ENCODE measurements at regions not wholly inside any gene's neighbourhood (a gene's known extent, or its start where the extent isn't known, plus 50 kb on each side); places are given as distances from the start of the nearest gene placed in this dataset.

DNA sequence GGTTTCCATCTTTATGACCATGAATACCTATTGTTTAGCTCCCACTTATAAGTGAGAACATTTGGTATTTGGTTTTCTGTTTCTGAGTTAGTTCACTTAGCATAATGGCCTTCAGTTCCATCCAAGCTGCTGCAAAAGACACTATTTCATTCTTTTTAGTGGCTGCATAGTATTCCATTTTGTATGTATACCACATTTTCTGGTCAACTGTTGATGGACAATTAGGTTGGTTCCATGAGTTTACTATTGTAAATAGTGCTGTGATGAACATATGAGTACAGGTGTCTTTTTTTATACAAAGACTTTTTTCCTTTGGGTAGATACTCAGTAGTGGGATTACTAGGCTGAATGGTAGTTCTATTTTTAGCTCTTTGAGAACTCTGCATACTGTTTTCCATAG lies 87.8 kb upstream of the GOT2 start (continued):
- TF ChIP-seq, protein P1, sequence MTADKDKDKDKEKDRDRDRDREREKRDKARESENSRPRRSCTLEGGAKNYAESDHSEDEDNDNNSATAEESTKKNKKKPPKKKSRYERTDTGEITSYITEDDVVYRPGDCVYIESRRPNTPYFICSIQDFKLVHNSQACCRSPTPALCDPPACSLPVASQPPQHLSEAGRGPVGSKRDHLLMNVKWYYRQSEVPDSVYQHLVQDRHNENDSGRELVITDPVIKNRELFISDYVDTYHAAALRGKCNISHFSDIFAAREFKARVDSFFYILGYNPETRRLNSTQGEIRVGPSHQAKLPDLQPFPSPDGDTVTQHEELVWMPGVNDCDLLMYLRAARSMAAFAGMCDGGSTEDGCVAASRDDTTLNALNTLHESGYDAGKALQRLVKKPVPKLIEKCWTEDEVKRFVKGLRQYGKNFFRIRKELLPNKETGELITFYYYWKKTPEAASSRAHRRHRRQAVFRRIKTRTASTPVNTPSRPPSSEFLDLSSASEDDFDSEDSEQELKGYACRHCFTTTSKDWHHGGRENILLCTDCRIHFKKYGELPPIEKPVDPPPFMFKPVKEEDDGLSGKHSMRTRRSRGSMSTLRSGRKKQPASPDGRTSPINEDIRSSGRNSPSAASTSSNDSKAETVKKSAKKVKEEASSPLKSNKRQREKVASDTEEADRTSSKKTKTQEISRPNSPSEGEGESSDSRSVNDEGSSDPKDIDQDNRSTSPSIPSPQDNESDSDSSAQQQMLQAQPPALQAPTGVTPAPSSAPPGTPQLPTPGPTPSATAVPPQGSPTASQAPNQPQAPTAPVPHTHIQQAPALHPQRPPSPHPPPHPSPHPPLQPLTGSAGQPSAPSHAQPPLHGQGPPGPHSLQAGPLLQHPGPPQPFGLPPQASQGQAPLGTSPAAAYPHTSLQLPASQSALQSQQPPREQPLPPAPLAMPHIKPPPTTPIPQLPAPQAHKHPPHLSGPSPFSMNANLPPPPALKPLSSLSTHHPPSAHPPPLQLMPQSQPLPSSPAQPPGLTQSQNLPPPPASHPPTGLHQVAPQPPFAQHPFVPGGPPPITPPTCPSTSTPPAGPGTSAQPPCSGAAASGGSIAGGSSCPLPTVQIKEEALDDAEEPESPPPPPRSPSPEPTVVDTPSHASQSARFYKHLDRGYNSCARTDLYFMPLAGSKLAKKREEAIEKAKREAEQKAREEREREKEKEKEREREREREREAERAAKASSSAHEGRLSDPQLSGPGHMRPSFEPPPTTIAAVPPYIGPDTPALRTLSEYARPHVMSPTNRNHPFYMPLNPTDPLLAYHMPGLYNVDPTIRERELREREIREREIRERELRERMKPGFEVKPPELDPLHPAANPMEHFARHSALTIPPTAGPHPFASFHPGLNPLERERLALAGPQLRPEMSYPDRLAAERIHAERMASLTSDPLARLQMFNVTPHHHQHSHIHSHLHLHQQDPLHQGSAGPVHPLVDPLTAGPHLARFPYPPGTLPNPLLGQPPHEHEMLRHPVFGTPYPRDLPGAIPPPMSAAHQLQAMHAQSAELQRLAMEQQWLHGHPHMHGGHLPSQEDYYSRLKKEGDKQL (CRISPR knock-in tag; IDR thresholded peaks at IDR 0.05; ENCODE audit: low read depth) = no peak
- TF ChIP-seq MIER2 (CRISPR knock-in tag; IDR thresholded peaks at IDR 0.05) (no peak), ZNF264 (CRISPR knock-in tag; IDR thresholded peaks at IDR 0.05) (no peak), ZNF850 (CRISPR knock-in tag; conservative IDR thresholded peaks at IDR 0.05) (no peak), ADNP (CRISPR knock-in tag; IDR thresholded peaks at IDR 0.05) (no peak), EZH2 (conservative IDR thresholded peaks at IDR 0.05; ENCODE audit: low read depth, low read length) (no peak)
- TF ChIP-seq, protein P2, sequence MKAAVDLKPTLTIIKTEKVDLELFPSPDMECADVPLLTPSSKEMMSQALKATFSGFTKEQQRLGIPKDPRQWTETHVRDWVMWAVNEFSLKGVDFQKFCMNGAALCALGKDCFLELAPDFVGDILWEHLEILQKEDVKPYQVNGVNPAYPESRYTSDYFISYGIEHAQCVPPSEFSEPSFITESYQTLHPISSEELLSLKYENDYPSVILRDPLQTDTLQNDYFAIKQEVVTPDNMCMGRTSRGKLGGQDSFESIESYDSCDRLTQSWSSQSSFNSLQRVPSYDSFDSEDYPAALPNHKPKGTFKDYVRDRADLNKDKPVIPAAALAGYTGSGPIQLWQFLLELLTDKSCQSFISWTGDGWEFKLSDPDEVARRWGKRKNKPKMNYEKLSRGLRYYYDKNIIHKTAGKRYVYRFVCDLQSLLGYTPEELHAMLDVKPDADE (CRISPR knock-in tag; IDR thresholded peaks at IDR 0.05) = no peak

DNA sequence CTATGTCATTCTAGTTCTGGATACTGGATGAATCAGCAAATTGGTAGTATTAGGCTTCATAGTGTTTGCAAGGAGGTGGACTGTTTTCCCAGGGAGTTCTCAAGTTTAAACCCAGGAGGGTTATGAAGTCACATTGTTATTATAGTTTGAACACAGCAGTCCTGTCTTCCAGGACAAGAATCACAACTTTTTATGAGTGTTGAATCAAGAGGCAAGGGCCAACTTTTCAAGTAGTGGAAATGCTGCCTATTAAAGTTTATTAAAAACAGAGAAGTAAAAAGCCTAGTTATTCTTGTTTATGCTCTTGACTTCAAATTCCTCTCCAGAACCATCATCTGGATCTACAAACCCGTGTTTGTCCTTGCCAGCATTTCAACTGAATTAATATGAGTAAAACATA lies 86.3 kb upstream of the GOT2 start:
- intact Hi-C loops (cut with micrococcal nuclease; ENCODE audit: unreplicated experiment) = no loop called here
- FAIRE-seq = no peak
- in situ Hi-C loops (cut with HindIII; ENCODE audit: extremely low pct_ligation_motif_present, low pct_unique_long_range_greater_than_20kb) = no loop called here
- TF ChIP-seq, protein P3, sequence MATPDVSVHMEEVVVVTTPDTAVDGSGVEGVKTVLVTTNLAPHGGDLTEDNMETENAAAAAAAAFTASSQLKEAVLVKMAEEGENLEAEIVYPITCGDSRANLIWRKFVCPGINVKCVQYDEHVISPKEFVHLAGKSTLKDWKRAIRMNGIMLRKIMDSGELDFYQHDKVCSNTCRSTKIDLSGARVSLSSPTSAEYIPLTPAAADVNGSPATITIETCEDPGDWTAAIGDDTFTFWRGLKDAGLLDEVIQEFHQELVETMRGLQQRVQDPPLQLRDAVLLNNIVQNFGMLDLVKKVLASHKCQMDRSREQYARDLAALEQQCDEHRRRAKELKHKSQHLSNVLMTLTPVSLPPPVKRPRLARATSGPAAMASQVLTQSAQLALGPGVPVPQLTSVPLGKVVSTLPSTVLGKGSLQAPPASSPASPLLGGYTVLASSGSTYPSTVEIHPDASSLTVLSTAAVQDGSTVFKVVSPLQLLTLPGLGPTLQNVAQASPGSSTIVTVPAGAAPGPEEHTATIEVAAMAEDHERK (CRISPR knock-in tag; IDR thresholded peaks at IDR 0.05; ENCODE audit: low read depth) = no peak
- TF ChIP-seq ETV6 (CRISPR knock-in tag; conservative IDR thresholded peaks at IDR 0.05) (no peak), FOXP1 (IDR thresholded peaks at IDR 0.05) (no peak), FOXP1 (CRISPR knock-in tag; IDR thresholded peaks at IDR 0.05) (no peak), CBX5 (CRISPR knock-in tag; IDR thresholded peaks at IDR 0.05; ENCODE audit: borderline replicate concordance) (no peak)
- TF ChIP-seq, protein P4, sequence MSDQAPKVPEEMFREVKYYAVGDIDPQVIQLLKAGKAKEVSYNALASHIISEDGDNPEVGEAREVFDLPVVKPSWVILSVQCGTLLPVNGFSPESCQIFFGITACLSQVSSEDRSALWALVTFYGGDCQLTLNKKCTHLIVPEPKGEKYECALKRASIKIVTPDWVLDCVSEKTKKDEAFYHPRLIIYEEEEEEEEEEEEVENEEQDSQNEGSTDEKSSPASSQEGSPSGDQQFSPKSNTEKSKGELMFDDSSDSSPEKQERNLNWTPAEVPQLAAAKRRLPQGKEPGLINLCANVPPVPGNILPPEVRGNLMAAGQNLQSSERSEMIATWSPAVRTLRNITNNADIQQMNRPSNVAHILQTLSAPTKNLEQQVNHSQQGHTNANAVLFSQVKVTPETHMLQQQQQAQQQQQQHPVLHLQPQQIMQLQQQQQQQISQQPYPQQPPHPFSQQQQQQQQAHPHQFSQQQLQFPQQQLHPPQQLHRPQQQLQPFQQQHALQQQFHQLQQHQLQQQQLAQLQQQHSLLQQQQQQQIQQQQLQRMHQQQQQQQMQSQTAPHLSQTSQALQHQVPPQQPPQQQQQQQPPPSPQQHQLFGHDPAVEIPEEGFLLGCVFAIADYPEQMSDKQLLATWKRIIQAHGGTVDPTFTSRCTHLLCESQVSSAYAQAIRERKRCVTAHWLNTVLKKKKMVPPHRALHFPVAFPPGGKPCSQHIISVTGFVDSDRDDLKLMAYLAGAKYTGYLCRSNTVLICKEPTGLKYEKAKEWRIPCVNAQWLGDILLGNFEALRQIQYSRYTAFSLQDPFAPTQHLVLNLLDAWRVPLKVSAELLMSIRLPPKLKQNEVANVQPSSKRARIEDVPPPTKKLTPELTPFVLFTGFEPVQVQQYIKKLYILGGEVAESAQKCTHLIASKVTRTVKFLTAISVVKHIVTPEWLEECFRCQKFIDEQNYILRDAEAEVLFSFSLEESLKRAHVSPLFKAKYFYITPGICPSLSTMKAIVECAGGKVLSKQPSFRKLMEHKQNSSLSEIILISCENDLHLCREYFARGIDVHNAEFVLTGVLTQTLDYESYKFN (CRISPR knock-in tag; conservative IDR thresholded peaks at IDR 0.05) = no peak

More for the DNA sequence above, 86.3 kb upstream of the GOT2 start:
- DNase-seq (ENCODE audit: low spot score) (no peak), ATAC-seq (no peak)
- H3K9me3 ChIP-seq (ENCODE audit: low read length) = no peaks in the 10 kb centered on the region
- H3K36me3 ChIP-seq (replicated peaks in 1 of 2; ENCODE audit: control insufficient read depth in 1 of 2, insufficient read depth in 2 of 2, low read length in 2 of 2) = no peaks in the 10 kb centered on the region
- H3K79me2 ChIP-seq (ENCODE audit: insufficient read depth, low read length) = no peaks in the 10 kb centered on the region
- H4K20me1 ChIP-seq (ENCODE audit: insufficient read depth, low read length) = no peaks in the 10 kb centered on the region
- no peaks in the 10 kb centered on the region for H3K4me1 ChIP-seq (ENCODE audit: insufficient read depth, low read length)
- ChIA-PET CTCF (ENCODE audit: low intra/inter-chr PET ratio, low total read pairs) (no interaction called here), POLR2A (no interaction called here)
- no peaks in the 10 kb centered on the region for H3K27me3 ChIP-seq (ENCODE audit: control insufficient read depth in 1 of 2, insufficient read depth in 2 of 2, low read length in 2 of 2)
- no peak overlapping the region for H3K27ac ChIP-seq (ENCODE audit: extremely low read length, insufficient read depth, low read length)
- no peak overlapping the region for H2AFZ ChIP-seq (ENCODE audit: low read length)
- no peak overlapping the region for H3K9ac ChIP-seq (ENCODE audit: insufficient read depth, low read depth, low read length)
- 2% methylated on average over 1 of the region's 1 CpG for WGBS (ENCODE audit: low lambda C conversion rate)
- BruUV-seq (replicated peaks) = no TSS peak
- H3K4me3 ChIP-seq (replicated peaks in 1 of 3; ENCODE audit: insufficient read depth in 1 of 3, low read depth in 2 of 3, low read length in 3 of 3) = no peak overlapping the region
- no peak overlapping the region for H3K4me2 ChIP-seq (ENCODE audit: low read depth, low read length)

All from HepG2 (cell line).